ENCODE measurements at regions not wholly inside any gene's neighbourhood (a gene's known extent, or its start where the extent isn't known, plus 50 kb on each side); places are given as distances from the start of the nearest gene placed in this dataset.
"Not testable (repeated sequence)": the region's sequence is repeated elsewhere in the genome, so short reads cannot be mapped to it uniquely, and the experiment has no call there.

DNA sequence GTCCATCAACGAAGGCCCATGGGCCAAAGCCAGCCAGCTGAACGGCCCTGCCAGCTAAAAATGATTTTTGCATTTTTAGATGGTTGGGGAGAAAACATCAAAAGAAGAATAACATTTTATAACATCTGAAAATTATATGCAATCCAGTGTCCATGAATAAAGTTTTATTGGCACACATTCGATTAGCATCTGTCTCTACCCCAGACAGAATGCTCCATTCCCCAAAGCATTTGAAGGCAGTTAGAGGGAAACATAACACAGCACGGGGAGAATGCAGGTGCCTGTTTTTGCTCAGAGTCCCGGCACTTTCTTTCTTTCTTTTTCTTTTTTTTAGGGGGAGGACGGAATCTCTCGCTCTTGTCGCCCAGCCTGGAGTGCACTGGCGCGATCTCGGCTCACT, 110.7 kb downstream of the ZNF664 start:
- no peaks in the 10 kb centered on the region for H3K36me3 ChIP-seq (ENCODE audit: control insufficient read depth in 1 of 2, insufficient read depth in 2 of 2, low read length in 1 of 2)
- no peaks in the 10 kb centered on the region for H3K9me3 ChIP-seq (ENCODE audit: control insufficient read depth, low read length)
- H3K27me3 ChIP-seq (ENCODE audit: control insufficient read depth in 1 of 2, insufficient read depth in 2 of 2, low read length in 1 of 2) = no peaks in the 10 kb centered on the region
- intact Hi-C loops (cut with DNase I) = no loop called here
- ATAC-seq (ENCODE audit: low FRiP score) (no peak), DNase-seq (no peak)
- no peaks in the 10 kb centered on the region for H3K4me1 ChIP-seq (ENCODE audit: control insufficient read depth in 1 of 2, insufficient read depth in 2 of 2, low read length in 2 of 2)
- H3K27ac ChIP-seq (ENCODE audit: low read depth in 1 of 2, low read length in 2 of 2) = no peak overlapping the region
- 89 to 92% methylated on average over 11 of the region's 11 CpGs for WGBS, 2 donors
- no peak overlapping the region for H3K4me3 ChIP-seq (ENCODE audit: low read length in 2 of 2)

DNA sequence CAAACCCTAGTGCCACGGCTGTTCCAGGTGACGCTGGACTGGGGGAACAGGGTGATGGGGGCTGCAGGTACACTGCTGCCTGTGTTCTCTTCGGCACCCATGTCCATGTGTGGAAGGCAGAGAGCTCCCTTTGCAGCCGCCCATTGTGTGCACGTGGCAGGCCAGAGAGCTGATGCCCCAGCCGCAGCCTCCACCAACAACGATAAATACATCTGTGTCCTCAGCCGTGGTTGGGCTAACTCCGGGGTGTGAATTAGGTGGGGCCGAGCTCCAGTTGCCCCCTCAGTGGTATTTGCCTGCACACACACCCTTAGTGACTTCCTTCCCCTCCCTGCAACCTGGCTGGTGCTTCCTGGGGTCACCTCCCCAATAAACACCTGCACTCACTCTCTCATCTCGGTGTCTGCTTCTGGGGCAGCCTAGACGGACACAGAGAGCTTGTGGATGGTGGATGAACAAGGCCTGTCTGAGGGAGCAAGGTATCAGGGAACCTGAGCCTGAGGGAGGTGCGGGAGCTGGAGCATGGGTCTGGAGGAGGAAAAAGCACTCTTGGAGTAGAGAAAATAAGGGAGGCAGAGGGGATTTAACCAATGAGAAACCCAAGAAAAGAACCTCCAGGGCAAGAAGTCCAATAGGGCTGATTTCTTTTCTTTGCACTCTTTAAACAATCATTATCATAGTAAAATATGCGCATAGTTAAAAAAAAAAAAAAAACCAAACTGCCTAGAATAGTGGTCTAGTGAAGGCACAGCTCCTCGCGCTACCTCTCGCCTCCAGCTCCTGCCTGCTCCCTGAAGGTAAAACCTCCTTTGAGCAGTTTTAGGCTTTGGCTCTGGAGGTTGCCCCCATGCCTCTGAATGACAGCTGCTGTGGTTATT, 112.6 kb downstream of the ZNF664 start:
- Histone ChIP-seq H3K9me3 (ENCODE audit: control insufficient read depth, low read length) (no peaks in the 10 kb centered on the region), H3K36me3 (ENCODE audit: control insufficient read depth in 1 of 2, insufficient read depth in 2 of 2, low read length in 1 of 2) (no peaks in the 10 kb centered on the region), H3K27ac (ENCODE audit: low read depth in 1 of 2, low read length in 2 of 2) (no peak overlapping the region), H3K4me3 (ENCODE audit: low read length in 2 of 2) (no peak overlapping the region), H3K27me3 (ENCODE audit: control insufficient read depth in 1 of 2, insufficient read depth in 2 of 2, low read length in 1 of 2) (no peaks in the 10 kb centered on the region), H3K4me1 (ENCODE audit: control insufficient read depth in 1 of 2, insufficient read depth in 2 of 2, low read length in 2 of 2) (no peaks in the 10 kb centered on the region)
- WGBS, 2 donors = 93% methylated on average over 17 of the region's 17 CpGs
- DNase-seq = no peak
- ATAC-seq (ENCODE audit: low FRiP score) = no peak
- intact Hi-C loops (cut with DNase I) = no loop called here

DNA sequence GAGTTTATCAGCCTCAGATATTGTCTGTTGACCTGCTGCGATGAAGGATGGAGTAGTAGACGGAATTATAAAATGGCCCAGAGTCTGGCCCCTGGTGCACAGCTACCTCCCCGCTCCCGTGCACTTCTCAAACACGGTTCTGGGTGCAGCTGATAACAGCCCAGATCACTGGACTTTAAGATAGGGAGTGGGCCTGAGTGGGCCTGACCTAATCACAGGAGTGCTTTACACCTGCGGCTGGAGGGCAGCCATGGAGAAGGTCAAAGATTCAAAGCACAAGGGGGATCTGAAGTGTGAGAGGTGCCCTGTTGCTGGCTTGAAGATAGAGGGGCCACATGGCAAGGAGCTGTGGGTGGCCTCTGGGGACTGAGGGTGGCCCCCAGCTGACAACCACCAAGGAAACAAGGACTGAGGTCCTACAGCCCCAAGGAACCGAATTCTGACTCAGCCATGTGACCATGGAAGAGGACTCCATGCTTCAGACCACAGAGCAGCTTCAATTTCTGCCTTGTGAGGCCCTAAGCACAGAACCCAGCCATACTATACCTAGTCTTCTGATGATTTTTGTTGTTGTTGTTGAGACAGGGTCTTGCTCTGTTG, 113.4 kb downstream of the ZNF664 start:
- intact Hi-C loops (cut with DNase I) = no loop called here
- H3K4me1 ChIP-seq (ENCODE audit: control insufficient read depth in 1 of 2, insufficient read depth in 2 of 2, low read length in 2 of 2) = no peaks in the 10 kb centered on the region
- ATAC-seq (ENCODE audit: low FRiP score) = no peak
- no peaks in the 10 kb centered on the region for H3K27me3 ChIP-seq (ENCODE audit: control insufficient read depth in 1 of 2, insufficient read depth in 2 of 2, low read length in 1 of 2)
- WGBS, 2 donors = 95 to 98% methylated on average over 7 of the region's 7 CpGs
- H3K4me3 ChIP-seq (ENCODE audit: low read length in 2 of 2) = no peak overlapping the region
- no peak for DNase-seq
- no peaks in the 10 kb centered on the region for H3K36me3 ChIP-seq (ENCODE audit: control insufficient read depth in 1 of 2, insufficient read depth in 2 of 2, low read length in 1 of 2)
- no peaks in the 10 kb centered on the region for H3K9me3 ChIP-seq (ENCODE audit: control insufficient read depth, low read length)
- no peak overlapping the region for H3K27ac ChIP-seq (ENCODE audit: low read depth in 1 of 2, low read length in 2 of 2)

DNA sequence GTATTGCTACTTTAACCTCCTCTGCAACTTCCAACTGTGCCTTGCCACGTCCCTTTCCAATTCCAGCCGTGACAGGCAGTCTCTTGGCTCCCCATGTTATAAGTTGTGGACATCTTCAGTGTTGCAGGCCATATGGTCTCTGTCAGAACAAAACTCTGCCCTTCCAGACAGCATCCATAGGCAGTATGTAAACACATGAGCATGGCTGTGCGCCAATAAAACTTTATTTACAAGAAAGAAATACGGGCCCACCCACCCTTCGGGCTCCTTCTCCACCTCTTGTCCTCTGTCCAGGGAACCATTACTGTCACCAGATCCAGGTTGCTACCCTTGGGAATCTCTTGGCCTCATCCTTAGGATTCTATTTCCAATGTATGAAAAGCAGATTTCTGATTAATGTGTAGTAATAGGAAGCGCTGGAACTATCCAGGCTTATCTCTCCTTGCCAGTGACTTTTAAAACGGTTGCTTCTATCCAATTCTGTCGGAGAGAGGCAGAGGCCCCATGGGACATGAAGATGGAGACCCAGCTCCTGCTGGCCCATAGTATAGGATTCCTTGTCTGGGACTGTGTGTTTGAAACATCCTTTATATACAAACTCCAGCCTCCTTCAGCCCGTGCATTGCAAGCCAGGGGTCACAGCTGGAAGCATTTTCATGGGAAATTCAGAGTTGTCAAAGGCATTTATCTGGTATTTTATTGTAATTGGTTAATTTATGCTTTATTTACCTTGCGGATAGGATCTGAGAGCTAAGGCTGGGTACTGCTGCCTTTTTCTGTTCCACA, 114.4 kb downstream of the ZNF664 start:
- Histone ChIP-seq H3K4me1 (ENCODE audit: control insufficient read depth in 1 of 2, insufficient read depth in 2 of 2, low read length in 2 of 2) (no peaks in the 10 kb centered on the region), H3K4me3 (ENCODE audit: low read length in 2 of 2) (no peak overlapping the region), H3K27ac (ENCODE audit: low read depth in 1 of 2, low read length in 2 of 2) (no peak overlapping the region), H3K27me3 (ENCODE audit: control insufficient read depth in 1 of 2, insufficient read depth in 2 of 2, low read length in 1 of 2) (no peaks in the 10 kb centered on the region), H3K36me3 (ENCODE audit: control insufficient read depth in 1 of 2, insufficient read depth in 2 of 2, low read length in 1 of 2) (no peaks in the 10 kb centered on the region), H3K9me3 (ENCODE audit: control insufficient read depth, low read length) (no peaks in the 10 kb centered on the region)
- WGBS, 2 donors = 85 to 88% methylated on average over 10 of the region's 10 CpGs
- no peak for ATAC-seq (ENCODE audit: low FRiP score)
- no peak for DNase-seq
- intact Hi-C loops (cut with DNase I) = no loop called here

DNA sequence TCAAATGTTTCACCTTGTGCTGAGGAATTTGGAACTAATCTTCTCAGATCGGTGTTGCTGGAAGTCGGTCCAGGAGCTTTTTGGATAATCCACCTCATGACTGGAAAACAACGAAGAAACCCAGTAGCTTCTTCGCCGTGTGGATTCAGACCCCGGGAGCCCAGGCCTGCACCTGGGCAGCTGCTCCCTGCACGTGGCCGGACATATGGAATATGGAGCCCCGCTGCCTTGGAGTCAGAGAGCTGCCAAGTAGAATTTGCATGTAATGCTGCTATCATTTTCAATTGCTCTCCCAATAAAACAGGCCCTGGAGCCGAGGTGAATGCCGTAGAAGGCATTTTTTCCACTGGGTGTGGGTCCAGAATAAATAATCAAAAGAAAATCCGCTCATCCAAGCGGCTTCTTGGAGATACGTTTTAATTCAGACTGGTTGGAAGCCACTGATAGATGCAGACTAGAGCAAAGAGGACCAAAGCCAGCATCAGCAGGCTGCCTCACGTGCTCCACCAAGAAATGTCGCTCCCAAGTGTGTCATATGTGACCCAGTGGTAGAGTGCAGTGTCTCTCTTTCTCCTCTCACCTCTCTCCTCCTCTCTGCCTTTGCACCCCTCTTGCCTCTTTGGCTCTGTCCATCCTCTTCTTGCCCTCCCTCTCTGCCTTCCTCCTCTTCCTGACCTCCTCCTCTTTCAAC, 115.3 kb downstream of the ZNF664 start:
- Histone ChIP-seq H3K9me3 (ENCODE audit: control insufficient read depth, low read length) (no peaks in the 10 kb centered on the region), H3K4me3 (ENCODE audit: low read length in 2 of 2) (no peak overlapping the region), H3K27me3 (ENCODE audit: control insufficient read depth in 1 of 2, insufficient read depth in 2 of 2, low read length in 1 of 2) (no peaks in the 10 kb centered on the region), H3K36me3 (ENCODE audit: control insufficient read depth in 1 of 2, insufficient read depth in 2 of 2, low read length in 1 of 2) (no peaks in the 10 kb centered on the region), H3K27ac (ENCODE audit: low read depth in 1 of 2, low read length in 2 of 2) (no peak overlapping the region), H3K4me1 (ENCODE audit: control insufficient read depth in 1 of 2, insufficient read depth in 2 of 2, low read length in 2 of 2) (no peaks in the 10 kb centered on the region)
- ATAC-seq (ENCODE audit: low FRiP score) (no peak), DNase-seq (no peak)
- WGBS, 2 donors = 81 to 84% methylated on average over 16 of the region's 16 CpGs
- intact Hi-C loops (cut with DNase I) = no loop called here

DNA sequence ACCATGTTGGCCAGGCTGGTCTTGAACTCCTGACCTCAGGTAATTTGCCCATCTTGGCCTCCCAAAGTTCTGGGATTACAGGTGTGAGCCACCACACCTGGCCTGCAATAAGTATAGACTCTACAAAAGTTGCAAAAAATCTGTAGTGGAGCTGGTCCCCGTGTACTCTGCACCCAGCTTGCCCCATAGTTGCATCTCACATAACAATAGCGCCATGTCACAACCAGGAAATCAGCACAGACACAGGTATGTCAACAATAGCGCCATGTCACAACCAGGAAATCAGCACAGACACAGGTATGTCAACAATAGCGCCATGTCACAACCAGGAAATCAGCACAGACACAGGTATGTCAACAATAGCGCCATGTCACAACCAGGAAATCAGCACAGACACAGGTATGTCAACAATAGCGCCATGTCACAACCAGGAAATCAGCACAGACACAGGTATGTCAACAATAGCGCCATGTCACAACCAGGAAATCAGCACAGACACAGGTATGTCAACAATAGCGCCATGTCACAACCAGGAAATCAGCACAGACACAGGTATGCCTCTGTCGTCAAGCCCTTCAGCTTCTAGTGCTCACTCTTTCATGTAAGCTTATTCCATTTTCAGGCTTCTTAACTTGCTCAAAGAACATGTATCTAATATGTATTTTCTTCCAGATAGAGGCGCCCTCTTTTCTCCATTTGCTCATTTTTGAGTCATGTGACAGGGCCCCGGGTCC, 116.3 kb downstream of the ZNF664 start:
- H3K4me1 ChIP-seq (ENCODE audit: control insufficient read depth in 1 of 2, insufficient read depth in 2 of 2, low read length in 2 of 2); H3K27me3 ChIP-seq (ENCODE audit: control insufficient read depth in 1 of 2, insufficient read depth in 2 of 2, low read length in 1 of 2); H3K36me3 ChIP-seq (ENCODE audit: control insufficient read depth in 1 of 2, insufficient read depth in 2 of 2, low read length in 1 of 2); H3K4me3 ChIP-seq (ENCODE audit: low read length in 2 of 2); H3K27ac ChIP-seq (ENCODE audit: low read depth in 1 of 2, low read length in 2 of 2); intact Hi-C loops (cut with DNase I); H3K9me3 ChIP-seq (ENCODE audit: control insufficient read depth, low read length); DNase-seq; ATAC-seq (ENCODE audit: low FRiP score): not testable (repeated sequence)
- 94% methylated on average over 6 to 7 of the region's 11 CpGs for WGBS, 2 donors

DNA sequence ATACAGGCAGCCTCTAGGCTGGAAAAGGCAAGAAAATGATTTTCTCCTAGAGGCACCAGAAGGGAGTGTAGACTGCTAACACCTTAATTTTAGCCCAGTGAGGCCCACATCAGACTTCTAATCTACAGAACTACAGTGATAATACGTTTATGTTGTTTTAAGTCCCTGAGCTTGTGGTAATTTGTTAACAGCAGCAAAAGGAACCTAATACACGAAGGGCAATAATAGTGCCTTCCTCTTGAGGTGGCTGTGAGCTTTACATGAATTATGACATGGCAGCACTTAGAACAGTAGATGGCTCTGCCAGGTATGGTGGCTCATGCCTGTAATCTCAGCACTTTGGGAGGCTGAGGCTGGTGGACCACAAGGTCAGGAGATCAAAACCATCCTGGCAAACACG, 118.8 kb downstream of the ZNF664 start:
- Histone ChIP-seq H3K27me3 (ENCODE audit: control insufficient read depth in 1 of 2, insufficient read depth in 2 of 2, low read length in 1 of 2) (no peaks in the 10 kb centered on the region), H3K36me3 (ENCODE audit: control insufficient read depth in 1 of 2, insufficient read depth in 2 of 2, low read length in 1 of 2) (no peaks in the 10 kb centered on the region), H3K27ac (ENCODE audit: low read depth in 1 of 2, low read length in 2 of 2) (no peak overlapping the region), H3K4me1 (ENCODE audit: control insufficient read depth in 1 of 2, insufficient read depth in 2 of 2, low read length in 2 of 2) (no peaks in the 10 kb centered on the region), H3K4me3 (ENCODE audit: low read length in 2 of 2) (no peak overlapping the region), H3K9me3 (ENCODE audit: control insufficient read depth, low read length) (no peaks in the 10 kb centered on the region)
- WGBS, 2 donors = 89 to 92% methylated on average over 3 of the region's 3 CpGs
- ATAC-seq (ENCODE audit: low FRiP score) (no peak), DNase-seq (no peak)
- intact Hi-C loops (cut with DNase I) = no loop called here

DNA sequence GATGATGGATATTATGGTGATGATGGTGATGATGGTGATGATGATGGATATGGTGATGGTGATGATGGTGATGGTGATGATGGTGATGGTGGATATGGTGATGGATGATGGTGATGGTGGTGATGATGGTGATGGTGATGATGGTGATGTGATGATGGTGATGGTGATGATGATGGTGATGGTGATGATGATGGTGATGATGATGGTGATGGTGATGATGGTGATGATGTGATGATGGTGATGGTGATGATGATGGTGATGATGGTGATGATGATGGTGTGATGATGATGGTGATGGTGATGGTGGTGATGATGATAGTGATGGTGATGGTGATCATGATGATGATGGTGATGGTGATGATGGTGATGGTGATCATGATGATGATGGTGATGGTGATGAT, 119.5 kb downstream of the ZNF664 start:
- H3K9me3 ChIP-seq (ENCODE audit: control insufficient read depth, low read length); ATAC-seq (ENCODE audit: low FRiP score); H3K36me3 ChIP-seq (ENCODE audit: control insufficient read depth in 1 of 2, insufficient read depth in 2 of 2, low read length in 1 of 2); H3K4me3 ChIP-seq (ENCODE audit: low read length in 2 of 2); H3K27ac ChIP-seq (ENCODE audit: low read depth in 1 of 2, low read length in 2 of 2); DNase-seq; intact Hi-C loops (cut with DNase I); H3K27me3 ChIP-seq (ENCODE audit: control insufficient read depth in 1 of 2, insufficient read depth in 2 of 2, low read length in 1 of 2); H3K4me1 ChIP-seq (ENCODE audit: control insufficient read depth in 1 of 2, insufficient read depth in 2 of 2, low read length in 2 of 2): not testable (repeated sequence)

Measured in aorta (tissue), 5 donors.